H9 (cell line): ENCODE measurements at regions not wholly inside any gene's neighbourhood (a gene's known extent, or its start where the extent isn't known, plus 50 kb on each side); places are given as distances from the start of the nearest gene placed in this dataset.
A peak's percentile ranks its signal among the peaks of the same experiment; 100 is the strongest.

Source experiments
- DNase-seq: peaks from one replicate; pipeline ENCODE4 v3.0.0-alpha.2; 2017
- H2AFZ ChIP-seq: one replicate; pipeline ENCODE4 v1.6.1; 2013; ENCODE audit warnings: mild to moderate bottlenecking, low read length, control low read depth, moderate library complexity
- H2AK5ac ChIP-seq: 2 replicates; pipeline ENCODE4 v1.6.1; 2013; ENCODE audit warnings: low read length, control low read depth, mixed read lengths; ENCODE audit not compliant: insufficient read length
- H2BK120ac ChIP-seq: one replicate; pipeline ENCODE4 v1.6.1; 2013; ENCODE audit warnings: low read depth, mild to moderate bottlenecking, low read length, control low read depth, inconsistent platforms; ENCODE audit not compliant: poor library complexity, severe bottlenecking
- H2BK12ac ChIP-seq: 2 replicates; pipeline ENCODE4 v1.6.1; 2013; ENCODE audit warnings: low read length, control low read depth, mixed read lengths, low read depth; ENCODE audit not compliant: insufficient read length
- H2BK15ac ChIP-seq: 2 replicates; pipeline ENCODE4 v1.6.1; 2013; ENCODE audit warnings: low read depth, low read length, control low read depth
- H2BK20ac ChIP-seq: one replicate; pipeline ENCODE4 v1.6.1; 2013; ENCODE audit warnings: low read depth, mild to moderate bottlenecking, low read length, control low read depth, inconsistent platforms; ENCODE audit not compliant: poor library complexity, severe bottlenecking
- H2BK5ac ChIP-seq: 2 replicates; pipeline ENCODE4 v1.6.1; 2013; ENCODE audit warnings: low read length, control low read depth, mixed read lengths; ENCODE audit not compliant: insufficient read length
- H3K14ac ChIP-seq: 2 replicates; pipeline ENCODE4 v1.6.1; 2013; ENCODE audit warnings: low read length, control low read depth; ENCODE audit not compliant: insufficient read depth
- H3K18ac ChIP-seq: 2 replicates; pipeline ENCODE4 v1.6.1; 2013; ENCODE audit warnings: low read depth, mild to moderate bottlenecking, mixed read lengths, low read length, control low read depth; ENCODE audit not compliant: insufficient read length
- H3K23ac ChIP-seq: 2 replicates; pipeline ENCODE4 v1.6.1; 2013; ENCODE audit warnings: low read length, control low read depth, mixed read lengths, low read depth; ENCODE audit not compliant: insufficient read length
- H3K23me2 ChIP-seq: 2 replicates; pipeline ENCODE4 v1.6.1; 2013; ENCODE audit warnings: low read depth, mild to moderate bottlenecking, mixed read lengths, low read length, control low read depth; ENCODE audit not compliant: insufficient read length, poor library complexity, severe bottlenecking
- H3K27ac ChIP-seq: 2 replicates; pipeline ENCODE4 v1.5.1; 2013; ENCODE audit warnings: low read length, control low read depth, mixed read lengths, low read depth; ENCODE audit not compliant: insufficient read length
- H3K27me3 ChIP-seq: 2 replicates; pipeline ENCODE4 v1.6.1; 2013; ENCODE audit warnings: low read length, control low read depth, inconsistent platforms; ENCODE audit not compliant: insufficient read depth
- H3K4ac ChIP-seq: 2 replicates; pipeline ENCODE4 v1.6.1; 2013; ENCODE audit warnings: low read depth, mild to moderate bottlenecking, control low read depth, inconsistent platforms, low read length, moderate library complexity
- H3K4me1 ChIP-seq: 2 replicates; pipeline ENCODE4 v1.6.1; 2013; ENCODE audit warnings: low read length, control low read depth, inconsistent platforms; ENCODE audit not compliant: insufficient read depth
- H3K4me2 ChIP-seq: 2 replicates; pipeline ENCODE4 v1.6.1; 2013; ENCODE audit warnings: low read length, control low read depth, mixed read lengths; ENCODE audit not compliant: insufficient read length, insufficient read depth
- H3K56ac ChIP-seq: 2 replicates; pipeline ENCODE4 v1.6.1; 2013; ENCODE audit warnings: low read depth, mild to moderate bottlenecking, mixed read lengths, low read length, control low read depth; ENCODE audit not compliant: insufficient read length
- H3K79me1 ChIP-seq: 2 replicates; pipeline ENCODE4 v1.6.1; 2013; ENCODE audit warnings: low read depth, mild to moderate bottlenecking, moderate library complexity, low read length, control low read depth, inconsistent platforms; ENCODE audit not compliant: insufficient read depth, poor library complexity, severe bottlenecking
- H3K79me2 ChIP-seq: 2 replicates; pipeline ENCODE4 v1.6.1; 2013; ENCODE audit warnings: low read length, control low read depth, inconsistent platforms; ENCODE audit not compliant: insufficient read depth
- H3K9ac ChIP-seq: 2 replicates; pipeline ENCODE4 v1.6.1; 2013; ENCODE audit warnings: low read length, control low read depth, mixed read lengths; ENCODE audit not compliant: insufficient read length; ENCODE audit errors: extremely low read depth
- H3K9me3 ChIP-seq: one replicate; pipeline ENCODE4 v1.6.1; 2013; ENCODE audit warnings: low read depth, low read length, inconsistent platforms; ENCODE audit not compliant: control insufficient read depth
- H3T11ph ChIP-seq: one replicate; pipeline ENCODE4 v1.6.1; 2013; ENCODE audit warnings: mild to moderate bottlenecking, low read length, control low read depth, inconsistent platforms
- H4K20me1 ChIP-seq: one replicate; pipeline ENCODE4 v1.6.1; 2013; ENCODE audit not compliant: control insufficient read depth, insufficient read length, insufficient read depth
- H4K5ac ChIP-seq: 2 replicates; pipeline ENCODE4 v1.6.1; 2013; ENCODE audit warnings: low read depth, mild to moderate bottlenecking, mixed read lengths, low read length, control low read depth; ENCODE audit not compliant: insufficient read length
- H4K8ac ChIP-seq: replicated peaks from 2 replicates; pipeline ENCODE4 v1.6.1; 2013; ENCODE audit warnings: low read length, control low read depth, mixed read lengths, low read depth; ENCODE audit not compliant: insufficient read length
- H4K91ac ChIP-seq: 2 replicates; pipeline ENCODE4 v1.6.1; 2013; ENCODE audit warnings: low read depth, mild to moderate bottlenecking, moderate library complexity, mixed read lengths, low read length, control low read depth; ENCODE audit not compliant: insufficient read length
- H3K27ac Mint-ChIP-seq, 3 experiments: 2 replicates in 2 of 3; 3 replicates in 1 of 3; pipeline ENCODE4 v1.8.0; 2020 to 2021; ENCODE audit warnings: mixed read lengths in 3 of 3, mild to moderate bottlenecking in 1 of 3, moderate library complexity in 1 of 3
- H3K27me3 Mint-ChIP-seq: 2 replicates; pipeline ENCODE4 v1.8.0; 2021; ENCODE audit warnings: low read depth, mild to moderate bottlenecking, moderate library complexity, mixed read lengths
- H3K36me3 Mint-ChIP-seq, 3 experiments: 2 replicates in 2 of 3; 3 replicates in 1 of 3; pipeline ENCODE4 v1.8.0; 2020 to 2021; ENCODE audit warnings: low read depth in 3 of 3, mixed read lengths in 3 of 3; ENCODE audit not compliant: insufficient read depth in 1 of 3
- H3K4me1 Mint-ChIP-seq, 2 experiments: 2 replicates each; pipeline ENCODE4 v1.8.0; 2020; ENCODE audit warnings: mixed read lengths in 2 of 2
- H3K4me3 Mint-ChIP-seq, 2 experiments: 2 replicates in 1 of 2; 3 replicates in 1 of 2; pipeline ENCODE4 v1.8.0; 2020 to 2021; ENCODE audit warnings: mild to moderate bottlenecking in 2 of 2, mixed read lengths in 2 of 2, moderate library complexity in 1 of 2
- H3K9me3 Mint-ChIP-seq, 2 experiments: 2 replicates in 1 of 2; 3 replicates in 1 of 2; pipeline ENCODE4 v1.8.0; 2020; ENCODE audit warnings: mild to moderate bottlenecking in 2 of 2, mixed read lengths in 2 of 2, moderate library complexity in 1 of 2
- WGBS: extraction: QIAGEN DNeasy Blood & Tissue Kit; methylation state at CpG from one replicate; pipeline ENCODE4 v1.1.7; 2013; ENCODE audit warnings: missing lambda C conversion rate, low lambda C conversion rate, mixed read lengths; ENCODE audit not compliant: insufficient read length; ENCODE audit errors: extremely low coverage; 5-methylcytosine and 5-hydroxymethylcytosine counted together
- TF ChIP-seq, protein P1 (sequence below): fragments of 200-600 bp; sonication (generic); conservative IDR thresholded peaks from 3 replicates; pipeline ENCODE4 v1.8.0; 2021; ENCODE audit warnings: antibody characterized with exemption, mild to moderate bottlenecking

DNA sequence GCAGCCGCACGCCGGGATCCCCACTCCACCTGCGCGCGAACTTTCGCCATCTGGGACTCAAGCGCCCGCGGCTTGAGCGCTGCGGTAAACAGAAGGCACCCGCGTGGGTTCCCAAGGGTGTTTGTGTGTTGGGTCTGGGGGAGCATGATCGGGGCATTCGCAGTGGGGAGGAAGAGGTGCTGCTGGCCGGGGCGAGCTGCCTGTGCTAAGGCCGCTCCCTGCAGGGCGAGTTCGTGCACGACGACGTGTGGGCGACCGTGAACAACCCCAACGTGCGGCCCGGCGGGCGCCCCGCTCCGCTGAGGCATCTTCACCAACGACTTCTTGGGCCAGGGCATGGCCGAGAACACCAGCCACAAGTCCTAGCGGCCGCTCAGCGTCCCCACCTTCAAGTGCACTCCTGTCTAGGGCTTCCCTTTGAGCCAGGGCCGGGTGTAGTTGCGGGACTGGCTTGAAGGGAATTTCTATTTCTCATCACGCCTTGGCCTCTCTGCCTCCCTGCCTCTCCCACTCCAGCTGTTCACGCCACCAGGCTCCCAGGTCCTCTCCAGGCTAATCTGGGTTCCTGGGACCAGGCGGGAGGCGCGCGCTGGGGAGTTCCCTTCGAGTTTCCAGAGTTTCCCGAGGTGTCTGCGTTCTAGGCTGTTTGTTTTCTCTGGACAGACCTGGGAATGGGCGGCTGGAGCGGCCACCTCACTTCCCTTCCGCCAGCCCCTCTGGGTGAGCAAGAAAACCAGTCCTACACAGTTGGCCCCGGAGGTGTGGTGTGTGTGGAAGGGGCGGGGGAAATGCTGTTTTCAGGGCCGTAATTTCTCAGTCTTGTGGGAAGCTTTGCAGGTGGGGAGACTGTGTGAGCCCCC is 417.8 kb upstream of the TMTC1 start:
- H3K4me1 ChIP-seq = no peaks in the 10 kb centered on the region
- H4K5ac ChIP-seq = no peak overlapping the region
- H3K56ac ChIP-seq = no peak overlapping the region
- H3K14ac ChIP-seq = peak overlapping the region; percentile 66
- DNase-seq = peak; percentile 39
- H3K9ac ChIP-seq = no peak overlapping the region
- no peak overlapping the region for H2BK12ac ChIP-seq
- no peak overlapping the region for H4K91ac ChIP-seq
- H3K27me3 ChIP-seq = no peaks in the 10 kb centered on the region; the same call in 1 of the 2 replicates
- no peak overlapping the region for H3K18ac ChIP-seq
- peak overlapping the region; percentile 61 to 77 for H3K4me3 Mint-ChIP-seq
- H3K4me1 Mint-ChIP-seq = peaks cover 12 to 15% of the 10 kb centered on the region in 2 experiments
- no peaks in the 10 kb centered on the region for H4K20me1 ChIP-seq
- no peak overlapping the region for H2BK20ac ChIP-seq
- WGBS = no CpG with 5 or more reads among the region's 55 CpGs
- H3K36me3 Mint-ChIP-seq = no peaks in the 10 kb centered on the region
- H3K27ac Mint-ChIP-seq = no peak overlapping the region; a peak in 1 of 7 replicates
- H3K9me3 ChIP-seq = no peaks in the 10 kb centered on the region
- H3K27me3 Mint-ChIP-seq = peaks cover 33% of the 10 kb centered on the region
- no peak overlapping the region for H3K23ac ChIP-seq
- TF ChIP-seq, protein P1, sequence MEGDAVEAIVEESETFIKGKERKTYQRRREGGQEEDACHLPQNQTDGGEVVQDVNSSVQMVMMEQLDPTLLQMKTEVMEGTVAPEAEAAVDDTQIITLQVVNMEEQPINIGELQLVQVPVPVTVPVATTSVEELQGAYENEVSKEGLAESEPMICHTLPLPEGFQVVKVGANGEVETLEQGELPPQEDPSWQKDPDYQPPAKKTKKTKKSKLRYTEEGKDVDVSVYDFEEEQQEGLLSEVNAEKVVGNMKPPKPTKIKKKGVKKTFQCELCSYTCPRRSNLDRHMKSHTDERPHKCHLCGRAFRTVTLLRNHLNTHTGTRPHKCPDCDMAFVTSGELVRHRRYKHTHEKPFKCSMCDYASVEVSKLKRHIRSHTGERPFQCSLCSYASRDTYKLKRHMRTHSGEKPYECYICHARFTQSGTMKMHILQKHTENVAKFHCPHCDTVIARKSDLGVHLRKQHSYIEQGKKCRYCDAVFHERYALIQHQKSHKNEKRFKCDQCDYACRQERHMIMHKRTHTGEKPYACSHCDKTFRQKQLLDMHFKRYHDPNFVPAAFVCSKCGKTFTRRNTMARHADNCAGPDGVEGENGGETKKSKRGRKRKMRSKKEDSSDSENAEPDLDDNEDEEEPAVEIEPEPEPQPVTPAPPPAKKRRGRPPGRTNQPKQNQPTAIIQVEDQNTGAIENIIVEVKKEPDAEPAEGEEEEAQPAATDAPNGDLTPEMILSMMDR = no peak; the same call in 2 of the 3 replicates
- H3K27ac ChIP-seq = no peak overlapping the region
- peak overlapping the region; percentile 53 for H2AFZ ChIP-seq
- no peak overlapping the region for H2BK5ac ChIP-seq
- H2BK15ac ChIP-seq = peak overlapping the region; percentile 77; the same call in 1 of the 2 replicates
- H3K79me2 ChIP-seq = no peaks in the 10 kb centered on the region
- H3K9me3 Mint-ChIP-seq = no peaks in the 10 kb centered on the region
- no peak overlapping the region for H3K4ac ChIP-seq
- H3T11ph ChIP-seq = no peak overlapping the region
- H3K23me2 ChIP-seq = no peaks in the 10 kb centered on the region
- no peak overlapping the region for H4K8ac ChIP-seq
- H2BK120ac ChIP-seq = no peak overlapping the region
- peak overlapping the region; percentile 47 for H3K4me2 ChIP-seq
- no peaks in the 10 kb centered on the region for H3K79me1 ChIP-seq
- no peak overlapping the region for H2AK5ac ChIP-seq
